ENCODE measurements at regions not wholly inside any gene's neighbourhood (a gene's known extent, or its start where the extent isn't known, plus 50 kb on each side); places are given as distances from the start of the nearest gene placed in this dataset.
"Not testable (repeated sequence)": the region's sequence is repeated elsewhere in the genome, so short reads cannot be mapped to it uniquely, and the experiment has no call there.

GRCh38 chr18:66440433-66440832 lies 163.5 kb downstream of the CDH19 start:
- no peak for DNase-seq (ENCODE audit: low spot score)
- no peak for FAIRE-seq

GRCh38 chr18:66439670-66440069 lies 164.2 kb downstream of the CDH19 start:
- DNase-seq (ENCODE audit: low spot score), result no peak
- FAIRE-seq, result no peak

- DNase-seq (ENCODE audit: low spot score) (no peak), FAIRE-seq (no peak)
These were observed 165.0 kb downstream of the CDH19 start for GRCh38 chr18:66438711-66439536.

- no peak for DNase-seq (ENCODE audit: low spot score)
These were observed 171.3 kb downstream of the CDH19 start for GRCh38 chr18:66432636-66433035.

GRCh38 chr18:66428795-66429194 lies 175.1 kb downstream of the CDH19 start:
- FAIRE-seq, result no peak
- DNase-seq (ENCODE audit: low spot score), result no peak

More at GRCh38 chr18:66432636-66433035, 171.3 kb downstream of the CDH19 start:
- no peak for FAIRE-seq

- no peak for FAIRE-seq
These were observed 184.5 kb downstream of the CDH19 start for GRCh38 chr18:66419400-66419799.

GRCh38 chr18:66410692-66411091 lies 193.2 kb downstream of the CDH19 start:
- DNase-seq (ENCODE audit: low spot score) (no peak), FAIRE-seq (no peak)

More at GRCh38 chr18:66419400-66419799, 184.5 kb downstream of the CDH19 start:
- DNase-seq (ENCODE audit: low spot score), result no peak

- no peak for DNase-seq (ENCODE audit: low spot score)
- no peak for FAIRE-seq
These were observed 208.1 kb downstream of the CDH19 start for GRCh38 chr18:66395671-66396218.

GRCh38 chr18:66393463-66393862 lies 210.4 kb downstream of the CDH19 start:
- FAIRE-seq (no peak), DNase-seq (ENCODE audit: low spot score) (no peak)

GRCh38 chr18:66377291-66377690 lies 226.6 kb downstream of the CDH19 start:
- FAIRE-seq (no peak), DNase-seq (ENCODE audit: low spot score) (no peak)

GRCh38 chr18:66375391-66375790 lies 228.5 kb downstream of the CDH19 start:
- not testable (repeated sequence) for FAIRE-seq; DNase-seq (ENCODE audit: low spot score)

- no peak for FAIRE-seq
These were observed 256.9 kb downstream of the CDH19 start for GRCh38 chr18:66346833-66347588.

GRCh38 chr18:66344227-66344626 lies 259.7 kb downstream of the CDH19 start:
- DNase-seq (ENCODE audit: low spot score) (no peak), FAIRE-seq (no peak)

More at GRCh38 chr18:66346833-66347588, 256.9 kb downstream of the CDH19 start:
- DNase-seq (ENCODE audit: low spot score), result no peak

- DNase-seq (ENCODE audit: low spot score), result no peak
- no peak for FAIRE-seq
These were observed 261.3 kb downstream of the CDH19 start for GRCh38 chr18:66342577-66342976.

GRCh38 chr18:66334534-66334933 lies 269.4 kb downstream of the CDH19 start:
- no peak for FAIRE-seq
- DNase-seq (ENCODE audit: low spot score), result no peak

GRCh38 chr18:66329716-66330115 lies 274.2 kb downstream of the CDH19 start:
- no peak for FAIRE-seq
- no peak for DNase-seq (ENCODE audit: low spot score)

- no peak for DNase-seq (ENCODE audit: low spot score)
- FAIRE-seq, result no peak
These were observed 275.5 kb downstream of the CDH19 start for GRCh38 chr18:66328296-66328878.

- DNase-seq (ENCODE audit: low spot score), result no peak
- no peak for FAIRE-seq
These were observed 278.6 kb downstream of the CDH19 start for GRCh38 chr18:66325251-66325650.

GRCh38 chr18:66324616-66325015 lies 279.3 kb downstream of the CDH19 start:
- FAIRE-seq (no peak), DNase-seq (ENCODE audit: low spot score) (no peak)

GRCh38 chr18:66317243-66318090 lies 286.4 kb downstream of the CDH19 start:
- no peak for DNase-seq (ENCODE audit: low spot score)
- FAIRE-seq, result no peak

GRCh38 chr18:66316701-66317100 lies 287.2 kb downstream of the CDH19 start:
- no peak for FAIRE-seq
- no peak for DNase-seq (ENCODE audit: low spot score)
